ENCODE measurements at regions not wholly inside any gene's neighbourhood (a gene's known extent, or its start where the extent isn't known, plus 50 kb on each side); places are given as distances from the start of the nearest gene placed in this dataset.

DNA sequence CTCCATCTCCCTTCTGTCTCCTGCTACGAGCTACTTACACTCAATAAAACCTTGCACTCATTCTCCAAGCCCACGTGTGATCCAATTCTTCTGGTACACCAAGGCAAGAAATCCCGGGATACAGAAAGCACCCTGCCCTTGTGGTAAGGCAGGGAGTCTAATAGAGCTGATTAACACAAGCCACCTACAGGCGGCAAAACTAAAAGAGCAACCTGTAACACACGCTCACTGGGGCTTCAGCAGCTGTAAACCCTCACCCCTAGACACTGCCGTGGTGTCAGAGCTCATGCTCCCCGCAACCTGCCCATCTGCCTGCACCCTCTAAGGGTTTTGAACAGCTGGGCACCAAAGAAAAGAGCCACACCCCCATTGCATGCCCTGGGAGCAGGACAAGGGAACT is 755.4 kb upstream of the HTR2C start:
- DNase-seq (ENCODE audit: low spot score): peak; percentile 30
- H3K4me2 ChIP-seq: no peak overlapping the region
- H3F3A ChIP-seq (replicated peaks; ENCODE audit: low read depth): no peaks in the 10 kb centered on the region
- H3K27ac ChIP-seq (ENCODE audit: low read depth): no peak overlapping the region
- ATAC-seq: peak; percentile 85
- no peaks in the 10 kb centered on the region for H3K27me3 Mint-ChIP-seq (ENCODE audit: insufficient read depth, low read depth, poor library complexity)
- no peaks in the 10 kb centered on the region for H4K20me1 ChIP-seq (replicated peaks; ENCODE audit: insufficient read depth)
- H3K9me3 Mint-ChIP-seq: no peaks in the 10 kb centered on the region
- H3K27me3 ChIP-seq (ENCODE audit: insufficient read depth): no peaks in the 10 kb centered on the region
- H3K9me2 ChIP-seq (ENCODE audit: insufficient read depth): no peaks in the 10 kb centered on the region
- H3K27ac Mint-ChIP-seq: peak overlapping the region; percentile 74; the same call in 1 of the 2 replicates
- no peak overlapping the region for H3K4me3 Mint-ChIP-seq
- TF ChIP-seq ZNF114 (CRISPR knock-in tag; IDR thresholded peaks at IDR 0.05): no peak
- TF ChIP-seq STAT1 (IDR thresholded peaks at IDR 0.05; ENCODE audit: unreplicated experiment): no peak
- no peak for TF ChIP-seq NANOG (IDR thresholded peaks at IDR 0.05; ENCODE audit: borderline replicate concordance)
- no peak for TF ChIP-seq JUNB (IDR thresholded peaks at IDR 0.05; ENCODE audit: unreplicated experiment)
- TF ChIP-seq EZH2 (IDR thresholded peaks at IDR 0.05; ENCODE audit: low read depth, unreplicated experiment): no peak
- TF ChIP-seq, protein P1, sequence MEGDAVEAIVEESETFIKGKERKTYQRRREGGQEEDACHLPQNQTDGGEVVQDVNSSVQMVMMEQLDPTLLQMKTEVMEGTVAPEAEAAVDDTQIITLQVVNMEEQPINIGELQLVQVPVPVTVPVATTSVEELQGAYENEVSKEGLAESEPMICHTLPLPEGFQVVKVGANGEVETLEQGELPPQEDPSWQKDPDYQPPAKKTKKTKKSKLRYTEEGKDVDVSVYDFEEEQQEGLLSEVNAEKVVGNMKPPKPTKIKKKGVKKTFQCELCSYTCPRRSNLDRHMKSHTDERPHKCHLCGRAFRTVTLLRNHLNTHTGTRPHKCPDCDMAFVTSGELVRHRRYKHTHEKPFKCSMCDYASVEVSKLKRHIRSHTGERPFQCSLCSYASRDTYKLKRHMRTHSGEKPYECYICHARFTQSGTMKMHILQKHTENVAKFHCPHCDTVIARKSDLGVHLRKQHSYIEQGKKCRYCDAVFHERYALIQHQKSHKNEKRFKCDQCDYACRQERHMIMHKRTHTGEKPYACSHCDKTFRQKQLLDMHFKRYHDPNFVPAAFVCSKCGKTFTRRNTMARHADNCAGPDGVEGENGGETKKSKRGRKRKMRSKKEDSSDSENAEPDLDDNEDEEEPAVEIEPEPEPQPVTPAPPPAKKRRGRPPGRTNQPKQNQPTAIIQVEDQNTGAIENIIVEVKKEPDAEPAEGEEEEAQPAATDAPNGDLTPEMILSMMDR (conservative IDR thresholded peaks at IDR 0.05; ENCODE audit: low read depth in 2 of 2): no peak; a peak in 1 of 4 replicates
- no peak for TF ChIP-seq EZH2phosphoT487 (IDR thresholded peaks at IDR 0.05; ENCODE audit: unreplicated experiment)
- TF ChIP-seq POLR2AphosphoS5 (IDR thresholded peaks at IDR 0.05; ENCODE audit: low read depth): no peak
- TF ChIP-seq, protein P2, sequence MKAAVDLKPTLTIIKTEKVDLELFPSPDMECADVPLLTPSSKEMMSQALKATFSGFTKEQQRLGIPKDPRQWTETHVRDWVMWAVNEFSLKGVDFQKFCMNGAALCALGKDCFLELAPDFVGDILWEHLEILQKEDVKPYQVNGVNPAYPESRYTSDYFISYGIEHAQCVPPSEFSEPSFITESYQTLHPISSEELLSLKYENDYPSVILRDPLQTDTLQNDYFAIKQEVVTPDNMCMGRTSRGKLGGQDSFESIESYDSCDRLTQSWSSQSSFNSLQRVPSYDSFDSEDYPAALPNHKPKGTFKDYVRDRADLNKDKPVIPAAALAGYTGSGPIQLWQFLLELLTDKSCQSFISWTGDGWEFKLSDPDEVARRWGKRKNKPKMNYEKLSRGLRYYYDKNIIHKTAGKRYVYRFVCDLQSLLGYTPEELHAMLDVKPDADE (IDR thresholded peaks at IDR 0.05): no peak
- TF ChIP-seq ZNF331 (CRISPR knock-in tag; IDR thresholded peaks at IDR 0.05; ENCODE audit: low read depth): no peak
- TF ChIP-seq, protein P3, sequence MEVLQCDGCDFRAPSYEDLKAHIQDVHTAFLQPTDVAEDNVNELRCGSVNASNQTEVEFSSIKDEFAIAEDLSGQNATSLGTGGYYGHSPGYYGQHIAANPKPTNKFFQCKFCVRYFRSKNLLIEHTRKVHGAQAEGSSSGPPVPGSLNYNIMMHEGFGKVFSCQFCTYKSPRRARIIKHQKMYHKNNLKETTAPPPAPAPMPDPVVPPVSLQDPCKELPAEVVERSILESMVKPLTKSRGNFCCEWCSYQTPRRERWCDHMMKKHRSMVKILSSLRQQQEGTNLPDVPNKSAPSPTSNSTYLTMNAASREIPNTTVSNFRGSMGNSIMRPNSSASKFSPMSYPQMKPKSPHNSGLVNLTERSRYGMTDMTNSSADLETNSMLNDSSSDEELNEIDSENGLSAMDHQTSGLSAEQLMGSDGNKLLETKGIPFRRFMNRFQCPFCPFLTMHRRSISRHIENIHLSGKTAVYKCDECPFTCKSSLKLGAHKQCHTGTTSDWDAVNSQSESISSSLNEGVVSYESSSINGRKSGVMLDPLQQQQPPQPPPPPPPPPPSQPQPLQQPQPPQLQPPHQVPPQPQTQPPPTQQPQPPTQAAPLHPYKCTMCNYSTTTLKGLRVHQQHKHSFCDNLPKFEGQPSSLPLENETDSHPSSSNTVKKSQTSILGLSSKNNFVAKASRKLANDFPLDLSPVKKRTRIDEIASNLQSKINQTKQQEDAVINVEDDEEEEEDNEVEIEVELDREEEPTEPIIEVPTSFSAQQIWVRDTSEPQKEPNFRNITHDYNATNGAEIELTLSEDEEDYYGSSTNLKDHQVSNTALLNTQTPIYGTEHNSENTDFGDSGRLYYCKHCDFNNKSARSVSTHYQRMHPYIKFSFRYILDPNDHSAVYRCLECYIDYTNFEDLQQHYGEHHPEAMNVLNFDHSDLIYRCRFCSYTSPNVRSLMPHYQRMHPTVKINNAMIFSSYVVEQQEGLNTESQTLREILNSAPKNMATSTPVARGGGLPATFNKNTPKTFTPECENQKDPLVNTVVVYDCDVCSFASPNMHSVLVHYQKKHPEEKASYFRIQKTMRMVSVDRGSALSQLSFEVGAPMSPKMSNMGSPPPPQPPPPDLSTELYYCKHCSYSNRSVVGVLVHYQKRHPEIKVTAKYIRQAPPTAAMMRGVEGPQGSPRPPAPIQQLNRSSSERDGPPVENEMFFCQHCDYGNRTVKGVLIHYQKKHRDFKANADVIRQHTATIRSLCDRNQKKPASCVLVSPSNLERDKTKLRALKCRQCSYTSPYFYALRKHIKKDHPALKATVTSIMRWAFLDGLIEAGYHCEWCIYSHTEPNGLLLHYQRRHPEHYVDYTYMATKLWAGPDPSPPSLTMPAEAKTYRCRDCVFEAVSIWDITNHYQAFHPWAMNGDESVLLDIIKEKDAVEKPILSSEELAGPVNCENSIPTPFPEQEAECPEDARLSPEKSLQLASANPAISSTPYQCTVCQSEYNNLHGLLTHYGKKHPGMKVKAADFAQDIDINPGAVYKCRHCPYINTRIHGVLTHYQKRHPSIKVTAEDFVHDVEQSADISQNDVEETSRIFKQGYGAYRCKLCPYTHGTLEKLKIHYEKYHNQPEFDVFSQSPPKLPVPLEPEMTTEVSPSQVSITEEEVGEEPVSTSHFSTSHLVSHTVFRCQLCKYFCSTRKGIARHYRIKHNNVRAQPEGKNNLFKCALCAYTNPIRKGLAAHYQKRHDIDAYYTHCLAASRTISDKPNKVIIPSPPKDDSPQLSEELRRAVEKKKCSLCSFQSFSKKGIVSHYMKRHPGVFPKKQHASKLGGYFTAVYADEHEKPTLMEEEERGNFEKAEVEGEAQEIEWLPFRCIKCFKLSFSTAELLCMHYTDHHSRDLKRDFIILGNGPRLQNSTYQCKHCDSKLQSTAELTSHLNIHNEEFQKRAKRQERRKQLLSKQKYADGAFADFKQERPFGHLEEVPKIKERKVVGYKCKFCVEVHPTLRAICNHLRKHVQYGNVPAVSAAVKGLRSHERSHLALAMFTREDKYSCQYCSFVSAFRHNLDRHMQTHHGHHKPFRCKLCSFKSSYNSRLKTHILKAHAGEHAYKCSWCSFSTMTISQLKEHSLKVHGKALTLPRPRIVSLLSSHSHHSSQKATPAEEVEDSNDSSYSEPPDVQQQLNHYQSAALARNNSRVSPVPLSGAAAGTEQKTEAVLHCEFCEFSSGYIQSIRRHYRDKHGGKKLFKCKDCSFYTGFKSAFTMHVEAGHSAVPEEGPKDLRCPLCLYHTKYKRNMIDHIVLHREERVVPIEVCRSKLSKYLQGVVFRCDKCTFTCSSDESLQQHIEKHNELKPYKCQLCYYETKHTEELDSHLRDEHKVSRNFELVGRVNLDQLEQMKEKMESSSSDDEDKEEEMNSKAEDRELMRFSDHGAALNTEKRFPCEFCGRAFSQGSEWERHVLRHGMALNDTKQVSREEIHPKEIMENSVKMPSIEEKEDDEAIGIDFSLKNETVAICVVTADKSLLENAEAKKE (CRISPR knock-in tag; IDR thresholded peaks at IDR 0.05): no peak
- TF ChIP-seq, protein P4, sequence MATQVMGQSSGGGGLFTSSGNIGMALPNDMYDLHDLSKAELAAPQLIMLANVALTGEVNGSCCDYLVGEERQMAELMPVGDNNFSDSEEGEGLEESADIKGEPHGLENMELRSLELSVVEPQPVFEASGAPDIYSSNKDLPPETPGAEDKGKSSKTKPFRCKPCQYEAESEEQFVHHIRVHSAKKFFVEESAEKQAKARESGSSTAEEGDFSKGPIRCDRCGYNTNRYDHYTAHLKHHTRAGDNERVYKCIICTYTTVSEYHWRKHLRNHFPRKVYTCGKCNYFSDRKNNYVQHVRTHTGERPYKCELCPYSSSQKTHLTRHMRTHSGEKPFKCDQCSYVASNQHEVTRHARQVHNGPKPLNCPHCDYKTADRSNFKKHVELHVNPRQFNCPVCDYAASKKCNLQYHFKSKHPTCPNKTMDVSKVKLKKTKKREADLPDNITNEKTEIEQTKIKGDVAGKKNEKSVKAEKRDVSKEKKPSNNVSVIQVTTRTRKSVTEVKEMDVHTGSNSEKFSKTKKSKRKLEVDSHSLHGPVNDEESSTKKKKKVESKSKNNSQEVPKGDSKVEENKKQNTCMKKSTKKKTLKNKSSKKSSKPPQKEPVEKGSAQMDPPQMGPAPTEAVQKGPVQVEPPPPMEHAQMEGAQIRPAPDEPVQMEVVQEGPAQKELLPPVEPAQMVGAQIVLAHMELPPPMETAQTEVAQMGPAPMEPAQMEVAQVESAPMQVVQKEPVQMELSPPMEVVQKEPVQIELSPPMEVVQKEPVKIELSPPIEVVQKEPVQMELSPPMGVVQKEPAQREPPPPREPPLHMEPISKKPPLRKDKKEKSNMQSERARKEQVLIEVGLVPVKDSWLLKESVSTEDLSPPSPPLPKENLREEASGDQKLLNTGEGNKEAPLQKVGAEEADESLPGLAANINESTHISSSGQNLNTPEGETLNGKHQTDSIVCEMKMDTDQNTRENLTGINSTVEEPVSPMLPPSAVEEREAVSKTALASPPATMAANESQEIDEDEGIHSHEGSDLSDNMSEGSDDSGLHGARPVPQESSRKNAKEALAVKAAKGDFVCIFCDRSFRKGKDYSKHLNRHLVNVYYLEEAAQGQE (IDR thresholded peaks at IDR 0.05; ENCODE audit: unreplicated experiment): no peak
- TF ChIP-seq CREB1 (CRISPR knock-in tag; IDR thresholded peaks at IDR 0.05; ENCODE audit: low read depth): no peak
- peaks cover 13% of the 10 kb centered on the region; the same call in 2 of the 3 replicates for H3K36me3 Mint-ChIP-seq (ENCODE audit: low read depth)
- H2AFZ ChIP-seq: no peak overlapping the region
- no peaks in the 10 kb centered on the region for H3K36me3 ChIP-seq (ENCODE audit: insufficient read depth)
- no peak overlapping the region for H3K4me3 ChIP-seq
- H3K4me1 ChIP-seq (ENCODE audit: insufficient read depth): no peaks in the 10 kb centered on the region; the same call in 1 of the 2 replicates
- H3K79me2 ChIP-seq (replicated peaks; ENCODE audit: insufficient read depth): no peaks in the 10 kb centered on the region
- H3K4me1 Mint-ChIP-seq: peaks cover 3% of the 10 kb centered on the region; the same call in 2 of the 3 replicates

Measured in GM23338 (cell line).